ENCODE measurements at regions not wholly inside any gene's neighbourhood (a gene's known extent, or its start where the extent isn't known, plus 50 kb on each side); places are given as distances from the start of the nearest gene placed in this dataset.

DNA sequence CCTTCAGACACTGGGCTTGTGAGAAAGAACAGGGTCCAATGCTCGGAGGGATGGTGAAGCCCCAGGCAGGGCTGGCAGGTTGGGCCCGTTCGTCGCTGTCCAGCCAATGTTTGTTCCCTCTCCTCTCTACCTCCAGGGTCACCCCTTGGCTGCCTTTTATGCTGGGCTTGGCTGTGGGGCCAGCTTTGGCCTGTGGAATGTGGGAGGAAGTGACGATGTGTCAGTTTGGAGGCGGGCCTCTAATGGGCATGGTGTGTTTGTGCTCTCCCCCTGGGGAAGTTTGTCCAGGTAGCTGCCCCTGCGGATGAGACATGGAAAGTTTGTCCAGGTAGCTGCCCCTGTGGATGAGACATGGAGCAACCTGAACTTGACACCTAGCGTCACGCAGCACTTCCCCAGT is 236.7 kb downstream of the GLRX3 start:
- DNase-seq: no peak

- DNase-seq: no peak
These were observed 241.9 kb downstream of the GLRX3 start for GRCh38 chr10:130377986-130378540.

GRCh38 chr10:130378556-130379400 is 242.6 kb downstream of the GLRX3 start:
- no peak for DNase-seq

DNA sequence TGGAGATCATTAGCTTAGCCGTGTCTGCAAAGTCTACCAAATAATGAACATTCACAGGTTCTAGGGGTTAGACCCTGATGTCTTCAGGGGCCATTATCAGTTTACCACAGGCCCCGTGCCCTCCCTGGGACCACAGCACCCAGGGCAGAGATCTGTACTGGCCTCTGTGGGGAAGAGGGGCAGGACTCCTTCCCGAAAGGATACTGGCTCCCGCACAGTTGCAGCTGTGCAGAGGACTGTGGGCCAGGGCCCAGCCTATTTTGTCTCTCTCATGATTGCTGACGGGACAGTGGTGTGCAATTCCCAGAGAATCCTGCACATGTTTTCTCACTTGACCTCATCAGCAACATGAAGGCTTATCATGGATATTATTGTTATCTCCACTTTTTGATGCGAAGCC is 243.9 kb downstream of the GLRX3 start:
- no peak for DNase-seq

GRCh38 chr10:130382031-130382430 is 245.8 kb downstream of the GLRX3 start:
- DNase-seq: no peak

DNA sequence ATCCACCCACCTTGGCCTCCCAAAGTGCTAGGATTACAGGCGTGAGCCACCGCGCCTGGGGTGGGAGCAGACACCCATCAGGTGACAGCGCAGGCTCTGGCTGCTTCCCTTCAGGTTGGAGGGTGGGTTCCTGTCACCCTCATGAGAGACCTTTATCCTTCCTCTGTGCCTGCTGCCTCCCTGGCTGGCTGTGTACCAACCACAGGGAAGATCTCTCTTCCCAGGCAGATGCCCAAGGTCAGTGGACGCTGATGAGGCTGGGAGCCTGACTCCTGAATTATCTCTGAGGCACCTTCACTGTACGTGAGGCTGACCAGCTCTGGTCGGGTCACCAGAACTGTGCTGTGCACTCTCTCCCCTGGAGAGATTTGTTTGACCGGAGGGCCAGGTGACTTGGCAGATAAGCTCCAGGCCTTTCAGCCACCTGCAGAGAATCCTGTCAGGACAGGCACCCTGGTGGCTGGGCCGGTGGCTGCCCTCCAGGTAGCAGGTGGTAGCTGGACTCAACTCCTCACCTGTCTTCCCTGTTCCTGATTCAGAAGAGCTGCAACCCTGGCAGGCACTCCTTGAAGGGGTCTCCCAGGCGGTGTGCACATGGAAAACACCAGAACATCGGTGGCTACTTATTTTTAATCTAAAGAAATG is 251.9 kb downstream of the GLRX3 start:
- no peak for DNase-seq

- no peak for DNase-seq
These were observed 252.6 kb downstream of the GLRX3 start for GRCh38 chr10:130388746-130389145.

GRCh38 chr10:130389906-130390305 is 253.7 kb downstream of the GLRX3 start:
- DNase-seq: no peak

GRCh38 chr10:130392031-130392430 is 255.8 kb downstream of the GLRX3 start:
- no peak for DNase-seq

DNA sequence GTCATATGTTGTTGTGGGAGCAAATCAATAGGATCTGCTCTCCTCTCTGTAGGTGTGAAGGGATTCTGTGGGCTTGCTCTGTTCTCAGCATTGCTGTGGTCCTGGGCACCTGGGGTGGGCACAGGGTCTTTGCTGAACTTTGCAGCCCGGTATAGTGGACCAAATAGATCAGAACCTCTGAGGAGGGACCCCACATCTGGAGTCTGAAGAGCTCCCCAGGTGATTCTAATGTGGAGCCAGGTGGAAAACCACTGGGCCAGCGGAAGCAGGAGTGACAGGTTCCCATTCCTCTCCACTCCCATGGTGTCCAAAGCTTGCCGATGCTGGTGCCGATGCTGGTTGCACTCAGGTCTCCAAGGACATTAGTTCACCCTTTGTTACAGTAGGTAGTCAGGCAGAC is 257.2 kb downstream of the GLRX3 start:
- DNase-seq: no peak

- DNase-seq: no peak
These were observed 258.6 kb downstream of the GLRX3 start for GRCh38 chr10:130394832-130395231.

GRCh38 chr10:130395248-130395936 is 259.2 kb downstream of the GLRX3 start:
- no peak for DNase-seq

DNA sequence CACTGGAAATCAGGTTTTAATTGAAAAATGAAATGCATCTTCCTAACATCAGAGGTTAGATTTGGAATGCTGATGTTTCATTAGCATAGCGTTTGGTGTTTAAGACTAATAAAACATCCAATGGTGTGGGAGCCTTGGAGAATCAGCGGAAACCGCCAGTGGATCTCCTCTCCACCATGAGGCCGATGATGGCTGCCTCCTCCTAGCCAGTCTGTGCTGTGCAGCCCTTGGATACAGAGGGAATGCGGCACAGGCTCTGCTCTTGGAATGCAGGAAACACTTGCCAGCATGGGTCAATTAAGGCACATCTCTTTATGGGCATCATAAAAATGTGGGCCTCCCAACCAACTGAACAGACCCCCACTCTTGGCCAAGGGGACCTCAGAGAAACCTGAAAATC is 259.9 kb downstream of the GLRX3 start:
- no peak for DNase-seq

- DNase-seq: no peak
These were observed 262.2 kb downstream of the GLRX3 start for GRCh38 chr10:130398090-130398994.

DNA sequence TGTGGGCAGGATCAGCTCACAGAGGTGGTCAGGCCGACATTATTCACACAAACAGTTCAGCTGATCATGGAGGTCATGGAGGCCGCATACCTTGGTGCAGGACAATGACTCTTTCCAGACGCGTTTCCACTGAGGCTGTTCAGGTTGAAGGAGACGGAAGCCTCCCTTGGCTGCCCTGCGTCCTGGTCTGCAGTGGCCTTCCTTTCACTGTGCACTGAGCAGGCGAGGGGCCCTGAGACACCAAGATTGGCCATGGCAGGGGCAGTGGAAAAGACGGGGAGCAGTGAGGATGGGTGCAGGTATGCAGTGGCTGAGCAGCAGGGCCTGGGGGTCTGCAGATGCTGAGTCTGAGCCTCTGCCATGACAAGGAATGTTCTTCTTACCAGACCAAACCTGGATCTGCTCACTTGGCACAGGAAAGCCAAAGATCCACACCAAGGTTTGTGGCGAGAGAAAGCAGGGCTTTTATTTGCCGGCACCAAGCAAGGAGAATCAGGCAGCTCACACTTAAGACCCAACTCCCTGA is 263.3 kb downstream of the GLRX3 start:
- no peak for DNase-seq

DNA sequence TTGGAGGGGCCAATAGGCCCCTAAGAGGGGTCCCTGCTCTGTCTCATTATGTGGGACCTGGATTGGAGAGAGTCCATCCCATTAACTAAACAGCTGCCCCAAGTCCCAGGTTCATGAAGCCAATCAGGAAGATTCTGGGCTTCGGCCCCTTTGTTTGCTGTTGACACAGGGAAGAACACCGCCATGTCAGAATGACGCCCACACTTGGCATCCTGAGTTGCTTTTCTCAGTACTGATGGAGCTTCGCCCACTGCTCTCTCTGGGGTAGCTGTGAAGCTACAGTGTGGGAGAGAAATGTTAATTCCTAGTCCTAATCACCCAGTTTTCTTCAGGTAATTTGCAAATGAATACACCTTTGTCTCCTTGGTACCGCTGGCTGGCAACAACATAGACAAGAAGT is 264.7 kb downstream of the GLRX3 start:
- no peak for DNase-seq

DNA sequence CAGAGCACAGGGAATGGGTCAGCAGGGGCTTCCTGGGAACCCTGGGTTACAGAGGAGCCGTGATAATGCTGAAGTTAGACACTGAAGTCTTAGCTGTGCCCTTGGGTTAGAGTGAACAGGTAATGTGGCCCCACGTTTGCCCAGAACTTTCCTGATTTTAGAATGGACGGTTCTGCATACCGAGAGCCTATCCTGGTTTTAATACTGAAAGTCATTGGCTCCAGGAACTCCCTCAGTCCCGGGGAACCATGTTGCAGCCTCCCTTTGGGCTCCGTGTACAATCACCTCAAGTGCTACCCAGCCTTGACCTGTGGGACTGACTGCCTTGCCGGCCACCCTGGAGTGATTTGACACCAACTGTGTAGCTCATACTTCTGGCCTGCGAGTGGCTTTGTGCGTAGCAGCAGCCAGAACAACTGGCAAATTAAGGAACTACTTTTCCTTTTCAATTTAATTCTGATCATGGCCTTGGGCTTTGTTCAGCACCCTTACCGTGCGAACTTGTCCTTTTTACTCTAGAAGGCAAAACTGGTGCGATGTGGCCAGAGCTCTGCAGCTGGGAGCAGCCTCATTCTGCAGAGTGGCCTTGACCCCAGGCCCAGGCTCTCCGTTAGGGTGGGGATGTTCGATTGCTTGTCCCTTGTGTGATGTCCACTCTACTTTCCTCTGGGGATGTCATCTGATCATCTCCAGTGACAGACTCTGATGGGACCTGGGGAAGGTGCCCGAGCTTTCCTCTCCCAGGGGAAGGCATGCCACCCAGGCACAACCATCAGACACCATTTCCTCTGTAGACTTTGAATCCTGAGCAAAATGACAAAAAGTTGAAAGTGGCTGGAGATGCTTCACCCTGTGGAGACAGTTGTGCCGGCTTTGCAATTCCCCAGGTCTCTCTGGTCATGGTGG is 265.9 kb downstream of the GLRX3 start:
- DNase-seq: no peak

GRCh38 chr10:130403153-130404075 is 267.2 kb downstream of the GLRX3 start:
- no peak for DNase-seq

DNA sequence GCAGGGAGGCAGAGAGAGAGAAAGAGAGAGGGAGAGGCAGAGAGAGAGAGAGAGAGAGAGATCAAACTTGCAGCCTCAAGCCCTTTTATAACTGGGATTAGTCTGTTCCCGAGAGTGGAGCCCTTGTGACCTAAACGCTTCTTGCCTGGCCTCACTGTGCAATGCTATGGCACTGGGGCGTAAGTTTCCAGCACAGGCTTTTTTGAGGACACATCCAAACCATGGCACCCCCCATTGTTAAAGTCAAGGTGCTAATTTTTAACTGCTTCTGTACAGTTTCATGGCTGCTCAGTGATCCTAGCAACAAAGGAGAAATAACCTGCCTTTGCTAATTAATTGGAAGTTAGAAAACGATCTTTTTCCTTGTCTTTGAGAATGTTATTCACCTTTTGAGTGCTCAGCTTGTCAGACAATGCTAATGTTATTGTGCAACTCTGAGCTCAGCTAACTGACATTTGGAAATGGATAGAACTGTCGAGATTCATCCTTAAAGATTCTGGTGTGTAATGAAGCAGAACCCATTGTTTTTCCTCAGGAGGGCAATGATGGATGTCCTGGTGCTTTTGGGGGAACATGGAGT is 268.4 kb downstream of the GLRX3 start:
- DNase-seq: no peak

DNA sequence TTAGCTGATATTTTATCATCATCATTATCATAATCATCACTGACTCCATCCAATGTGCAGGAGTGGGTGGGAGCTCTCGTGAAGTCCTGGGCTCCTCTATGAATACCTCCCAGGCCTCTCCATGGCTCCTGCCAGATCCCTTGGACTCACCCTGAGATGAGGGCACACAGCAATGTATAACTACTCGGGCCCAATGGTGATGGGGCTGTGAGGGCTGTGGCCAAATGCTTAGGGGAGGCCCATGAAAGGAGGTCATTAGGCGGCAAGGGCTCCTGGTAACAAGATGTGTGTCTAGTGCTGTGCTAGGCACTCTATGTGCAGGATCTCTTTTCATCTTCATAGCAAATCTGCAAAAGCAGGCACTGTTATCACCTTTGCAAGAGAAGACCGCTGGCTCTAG is 270.9 kb downstream of the GLRX3 start:
- no peak for DNase-seq
